H1 (cell line): ENCODE measurements at regions not wholly inside any gene's neighbourhood (a gene's known extent, or its start where the extent isn't known, plus 50 kb on each side); places are given as distances from the start of the nearest gene placed in this dataset.

Experiments
- CTCF ChIA-PET: fragments of 300-600 bp; sonication (Branson Sonifier 250); formaldehyde crosslinking; loops from one replicate; lab custom pipeline; 2021; ENCODE audit not compliant: partially characterized antibody; lab: Charles Lee
- POLR2A ChIA-PET: fragments of 300-600 bp; sonication (Branson Sonifier 250); formaldehyde crosslinking; loops from one replicate; lab custom pipeline; 2021; ENCODE audit warnings: inconsistent platforms; ENCODE audit not compliant: partially characterized antibody; lab: Charles Lee
- DNase-seq, 2 experiments: peaks; one replicate each; pipeline versions ENCODE4 v3.0.0 to v3.0.0-alpha.2; 2010 to 2022; ENCODE audit warnings: low spot score in 2 of 2, low read depth in 1 of 2, mixed read lengths in 1 of 2
- FAIRE-seq: peaks from 2 replicates; lab custom pipeline; 2011; peaks lifted over from hg19 to GRCh38; lab: Jason Lieb, UNC
- H2AFZ ChIP-seq: 2 replicates; pipeline ENCODE4 v1.8.1; 2012; ENCODE audit warnings: low read length, inconsistent platforms
- H2AK5ac ChIP-seq: 2 replicates; pipeline ENCODE4 v1.6.1; 2013; ENCODE audit warnings: low read depth, low read length
- H2BK120ac ChIP-seq: replicated peaks from 2 replicates; pipeline ENCODE3; 2013; ENCODE audit warnings: low read depth, low read length, inconsistent platforms
- H2BK12ac ChIP-seq: 2 replicates; pipeline ENCODE4 v1.6.1; 2013; ENCODE audit warnings: low read depth, low read length
- H2BK15ac ChIP-seq: 2 replicates; pipeline ENCODE4 v1.6.1; 2013; ENCODE audit warnings: low read length
- H2BK20ac ChIP-seq: 2 replicates; pipeline ENCODE4 v1.6.1; 2013; ENCODE audit warnings: low read length
- H2BK5ac ChIP-seq: 2 replicates; pipeline ENCODE4 v1.6.1; 2013; ENCODE audit warnings: low read depth, low read length
- H3K14ac ChIP-seq: 2 replicates; pipeline ENCODE4 v1.6.1; 2013; ENCODE audit warnings: inconsistent platforms; ENCODE audit not compliant: insufficient read length
- H3K18ac ChIP-seq: 2 replicates; pipeline ENCODE4 v1.6.1; 2013; ENCODE audit warnings: low read length; ENCODE audit errors: extremely low read depth
- H3K23ac ChIP-seq: 2 replicates; pipeline ENCODE4 v1.6.1; 2013; ENCODE audit warnings: inconsistent platforms; ENCODE audit not compliant: insufficient read length
- H3K23me2 ChIP-seq: 2 replicates; pipeline ENCODE4 v1.6.1; 2013; ENCODE audit warnings: low read depth, low read length
- H3K27ac ChIP-seq: 2 replicates; pipeline ENCODE4 v1.6.1; 2011; ENCODE audit warnings: low read depth, low read length, inconsistent platforms
- H3K27me3 ChIP-seq, 4 experiments: replicated peaks in 1 of 4; 1 replicate in 1 of 4; 2 replicates in 3 of 4; pipeline versions ENCODE4 v1.6.1 to v1.8.1; 2011 to 2013; ENCODE audit warnings: low read length in 3 of 4, mild to moderate bottlenecking in 3 of 4, inconsistent platforms in 2 of 4, mixed read lengths in 2 of 4, moderate library complexity in 1 of 4; ENCODE audit not compliant: control insufficient read depth in 3 of 4, insufficient read depth in 3 of 4; ENCODE audit errors: extremely low read depth in 1 of 4
- H3K36me3 ChIP-seq, 4 experiments: 2 replicates each; pipeline versions ENCODE4 v1.6.1 to v1.8.1; 2011 to 2013; ENCODE audit warnings: mild to moderate bottlenecking in 4 of 4, low read length in 3 of 4, moderate library complexity in 2 of 4, control low read depth in 1 of 4, inconsistent platforms in 1 of 4; ENCODE audit not compliant: insufficient read depth in 4 of 4, control insufficient read depth in 2 of 4
- H3K4ac ChIP-seq: replicated peaks from 2 replicates; pipeline ENCODE3; 2013; ENCODE audit warnings: low read length, low read depth, mixed read lengths, inconsistent platforms; ENCODE audit not compliant: insufficient read length
- H3K4me1 ChIP-seq, 4 experiments: replicated peaks in 1 of 4; 1 replicate in 1 of 4; 2 replicates in 3 of 4; pipeline versions ENCODE4 v1.6.1 to v1.8.1; 2011 to 2013; ENCODE audit warnings: low read length in 3 of 4, inconsistent platforms in 2 of 4, mixed read lengths in 1 of 4; ENCODE audit not compliant: insufficient read depth in 4 of 4, control insufficient read depth in 3 of 4
- H3K4me2 ChIP-seq, 2 experiments: 2 replicates each; pipeline versions ENCODE4 v1.6.1 to v1.8.1; 2011 to 2013; ENCODE audit warnings: low read depth in 2 of 2, low read length in 2 of 2, control low read depth in 1 of 2, inconsistent platforms in 1 of 2, mild to moderate bottlenecking in 1 of 2; ENCODE audit not compliant: insufficient read depth in 1 of 2
- H3K4me3 ChIP-seq, 4 experiments: fragments of 200-600, 300-600 bp in 1 of 4; sonication (generic), shearing (Covaris generic), sonication (Bioruptor Twin) in 1 of 4; 2 replicates each; pipeline versions ENCODE4 v1.5.1 to v1.8.1; 2011 to 2016; ENCODE audit warnings: low read length in 4 of 4, low read depth in 3 of 4, control low read depth in 2 of 4, inconsistent platforms in 2 of 4, mild to moderate bottlenecking in 2 of 4, mixed read lengths in 1 of 4, moderate library complexity in 1 of 4; ENCODE audit not compliant: insufficient read depth in 2 of 4; ENCODE audit errors: extremely low read depth in 1 of 4
- H3K56ac ChIP-seq: replicated peaks from 2 replicates; pipeline ENCODE3; 2013; ENCODE audit warnings: low read depth, mild to moderate bottlenecking, mixed read lengths, low read length, inconsistent platforms; ENCODE audit not compliant: insufficient read length
- H3K79me1 ChIP-seq: 2 replicates; pipeline ENCODE4 v1.6.1; 2013; ENCODE audit warnings: low read depth, low read length, control low read depth
- H3K79me2 ChIP-seq, 2 experiments: 2 replicates each; pipeline versions ENCODE4 v1.6.1 to v1.8.1; 2012 to 2013; ENCODE audit warnings: low read length in 2 of 2, mild to moderate bottlenecking in 2 of 2, inconsistent platforms in 1 of 2; ENCODE audit not compliant: insufficient read depth in 2 of 2, control insufficient read depth in 1 of 2
- H3K9ac ChIP-seq, 4 experiments: replicated peaks in 1 of 4; 1 replicate in 1 of 4; 2 replicates in 3 of 4; pipeline versions ENCODE4 v1.6.1 to v1.8.1; 2011 to 2013; ENCODE audit warnings: low read depth in 3 of 4, low read length in 3 of 4, control low read depth in 2 of 4, mild to moderate bottlenecking in 2 of 4, moderate library complexity in 2 of 4, inconsistent platforms in 1 of 4; ENCODE audit errors: extremely low read depth in 1 of 4
- H3K9me3 ChIP-seq, 2 experiments: 2 replicates each; pipeline versions ENCODE4 v1.6.1 to v1.8.1; 2012 to 2013; ENCODE audit warnings: mild to moderate bottlenecking in 2 of 2, moderate library complexity in 2 of 2, control low read depth in 1 of 2, inconsistent platforms in 1 of 2, low read depth in 1 of 2, low read length in 1 of 2, mixed read lengths in 1 of 2; ENCODE audit not compliant: insufficient read depth in 2 of 2
- H4K20me1 ChIP-seq, 2 experiments: replicated peaks in 1 of 2; 2 replicates each; pipeline versions ENCODE3 to v1.8.1; 2011 to 2013; ENCODE audit warnings: inconsistent platforms in 2 of 2, low read length in 2 of 2, mild to moderate bottlenecking in 1 of 2; ENCODE audit not compliant: insufficient read depth in 2 of 2, control insufficient read depth in 1 of 2
- H4K5ac ChIP-seq: 2 replicates; pipeline ENCODE4 v1.6.1; 2013; ENCODE audit warnings: low read length, low read depth, mixed read lengths, inconsistent platforms; ENCODE audit not compliant: insufficient read length
- H4K8ac ChIP-seq: 2 replicates; pipeline ENCODE4 v1.8.0; 2013; ENCODE audit warnings: mild to moderate bottlenecking, moderate library complexity, low read length, inconsistent platforms; ENCODE audit not compliant: insufficient read depth; ENCODE audit errors: extremely low read depth
- H4K91ac ChIP-seq: replicated peaks from 2 replicates; pipeline ENCODE3; 2013; ENCODE audit warnings: low read length, mixed read lengths, inconsistent platforms; ENCODE audit not compliant: insufficient read length
- ASH2L ChIP-seq: fragments of 200-600, 300-600 bp; sonication (generic); IDR thresholded peaks from one replicate; pipeline ENCODE4 v1.7.1; 2017; ENCODE audit warnings: low read length
- BRCA1 ChIP-seq: IDR thresholded peaks from 2 replicates; pipeline ENCODE4 v1.6.1; 2012; ENCODE audit warnings: low read depth, low read length, improper control_type of control experiment
- CEBPB ChIP-seq: IDR thresholded peaks from 2 replicates; pipeline ENCODE4 v1.6.1; 2012; ENCODE audit warnings: low read depth, low read length
- RBBP5 ChIP-seq: IDR thresholded peaks from 2 replicates; pipeline ENCODE4 v1.7.1; 2012; ENCODE audit warnings: low read depth, mild to moderate bottlenecking, inconsistent platforms, low read length, moderate library complexity, borderline replicate concordance
- RFX5 ChIP-seq: IDR thresholded peaks from 2 replicates; pipeline ENCODE4 v1.6.1; 2011; ENCODE audit warnings: low read depth, low read length, improper control_type of control experiment, borderline replicate concordance
- SIX5 ChIP-seq: IDR thresholded peaks from 2 replicates; pipeline ENCODE4 v1.6.1; 2011; ENCODE audit warnings: mild to moderate bottlenecking, low read depth, low read length
- TCF12 ChIP-seq: IDR thresholded peaks from 2 replicates; pipeline ENCODE4 v1.6.1; 2011; ENCODE audit warnings: low read depth, mild to moderate bottlenecking, low read length

GRCh38 chrY:17366400-17366799 lies 513.6 kb downstream of the CDY2B start:
- no peaks in the 10 kb centered on the region for H4K20me1 ChIP-seq

More at GRCh38 chrY:17366400-17366799, 513.6 kb downstream of the CDY2B start:
- TF ChIP-seq ASH2L (no peak), CEBPB (no peak), RFX5 (no peak), SIX5 (no peak), BRCA1 (no peak), TCF12 (no peak), RBBP5 (no peak)
- H2AFZ ChIP-seq: no peak overlapping the region
- H4K91ac ChIP-seq: no peak overlapping the region
- FAIRE-seq: no peak
- H3K79me2 ChIP-seq: no peaks in the 10 kb centered on the region
- no peak overlapping the region for H2AK5ac ChIP-seq
- H3K14ac ChIP-seq: no peak overlapping the region
- H3K4me3 ChIP-seq: no peak overlapping the region
- no peak overlapping the region for H3K4me2 ChIP-seq
- H2BK15ac ChIP-seq: no peak overlapping the region
- H3K9ac ChIP-seq: no peak overlapping the region
- no peak overlapping the region for H3K4ac ChIP-seq
- no peaks in the 10 kb centered on the region for H3K4me1 ChIP-seq
- ChIA-PET POLR2A (no interaction called here), CTCF (no interaction called here)
- H2BK20ac ChIP-seq: no peak overlapping the region
- no peaks in the 10 kb centered on the region for H3K23me2 ChIP-seq
- no peaks in the 10 kb centered on the region for H3K36me3 ChIP-seq
- no peaks in the 10 kb centered on the region for H3K79me1 ChIP-seq
- H3K27me3 ChIP-seq: no peaks in the 10 kb centered on the region
- no peak overlapping the region for H2BK120ac ChIP-seq
- no peak overlapping the region for H2BK5ac ChIP-seq
- H4K5ac ChIP-seq: no peak overlapping the region
- no peak overlapping the region for H4K8ac ChIP-seq
- no peak overlapping the region for H3K27ac ChIP-seq
- H3K18ac ChIP-seq: no peak overlapping the region
- no peak for DNase-seq
- no peak overlapping the region for H3K23ac ChIP-seq
- no peak overlapping the region for H2BK12ac ChIP-seq
- H3K56ac ChIP-seq: no peak overlapping the region
- H3K9me3 ChIP-seq: no peaks in the 10 kb centered on the region
